Germinal center (tissue), 1 donor: ENCODE measurements at regions not wholly inside any gene's neighbourhood (a gene's known extent, or its start where the extent isn't known, plus 50 kb on each side); places are given as distances from the start of the nearest gene placed in this dataset.
"Not testable (repeated sequence)": the region's sequence is repeated elsewhere in the genome, so short reads cannot be mapped to it uniquely, and the experiment has no call there.

ENCODE experiments used
- DNase-seq: peaks from one replicate; pipeline ENCODE4 v3.0.0; 2012; ENCODE audit warnings: mixed read lengths, low spot score

DNA sequence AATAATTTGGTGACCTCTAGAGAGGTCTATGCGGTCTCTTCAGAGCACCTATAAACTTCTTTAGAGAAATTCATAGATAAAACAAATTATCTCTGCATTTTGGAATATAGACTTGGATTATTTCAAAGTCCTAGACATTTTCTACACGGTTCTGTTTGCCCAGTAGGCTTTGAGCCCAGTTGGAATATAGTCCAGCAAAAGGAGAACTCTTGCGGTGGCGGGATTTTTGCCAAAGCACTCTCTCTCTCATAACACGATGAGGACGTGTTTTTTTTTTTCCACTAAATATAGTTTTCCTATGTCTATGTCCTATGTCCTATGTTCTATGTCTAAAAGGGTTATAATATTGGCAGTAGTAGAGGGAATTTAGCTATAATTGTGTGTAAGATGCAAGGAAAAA is 164.9 kb upstream of the AGR3 start:
- DNase-seq, result no peak

DNA sequence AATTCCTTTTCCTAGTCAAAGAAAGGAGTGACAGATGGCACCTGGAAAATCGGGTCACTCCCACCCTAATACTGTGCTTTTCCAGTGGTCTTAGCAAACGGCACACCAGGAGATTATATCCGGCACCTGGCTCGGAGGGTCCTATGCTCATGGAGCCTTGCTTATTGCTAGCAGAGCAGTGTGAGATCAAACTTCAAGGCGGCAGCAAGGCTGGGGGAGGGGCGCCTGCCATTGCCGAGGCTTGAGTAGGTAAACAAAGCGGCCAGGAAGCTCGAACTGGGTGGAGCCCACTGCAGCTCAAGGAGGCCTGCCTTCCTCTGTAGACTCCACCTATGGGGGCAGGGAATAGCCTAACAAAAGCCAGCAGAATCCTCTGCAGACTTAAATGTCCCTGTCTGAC is 171.4 kb upstream of the AGR3 start:
- DNase-seq, result not testable (repeated sequence)

DNA sequence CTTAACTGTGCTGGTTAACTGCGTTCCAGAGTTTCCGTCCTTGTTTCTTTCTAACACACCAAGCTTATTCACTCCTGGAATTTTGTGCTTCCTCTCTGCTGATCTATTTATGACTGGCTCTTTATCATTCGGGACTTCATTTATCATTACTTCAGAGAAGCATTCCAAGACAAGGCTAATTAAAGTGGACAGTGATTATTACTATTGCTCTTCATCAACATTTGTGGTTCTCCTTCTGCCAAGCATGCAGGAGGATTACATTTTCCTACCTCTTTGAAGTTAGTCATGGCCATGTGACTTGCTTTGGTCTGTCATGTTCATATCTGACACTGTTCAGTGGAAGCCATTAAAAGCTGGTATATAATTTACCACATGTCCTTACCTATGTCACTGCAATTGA is 172.4 kb upstream of the AGR3 start:
- DNase-seq, result no peak

DNA sequence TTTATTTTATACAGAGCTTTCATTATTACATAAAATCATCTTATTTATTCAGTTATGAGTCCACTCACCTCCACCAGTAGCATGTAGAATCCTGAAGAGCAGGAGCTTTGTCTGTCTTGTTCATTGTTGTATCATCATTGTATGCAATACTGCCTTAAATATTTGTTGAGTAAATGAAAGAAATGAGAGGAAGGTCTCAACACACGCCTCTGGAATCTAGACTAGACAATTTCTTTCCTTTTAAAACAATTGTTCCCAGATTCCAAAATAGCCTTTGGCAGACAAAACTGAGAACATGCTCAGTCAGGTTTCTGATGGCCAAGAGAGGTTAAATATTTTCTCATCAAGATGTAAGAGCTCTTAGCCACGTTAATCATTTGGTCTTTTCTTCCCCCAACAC is 173.1 kb upstream of the AGR3 start:
- DNase-seq, result no peak

DNA sequence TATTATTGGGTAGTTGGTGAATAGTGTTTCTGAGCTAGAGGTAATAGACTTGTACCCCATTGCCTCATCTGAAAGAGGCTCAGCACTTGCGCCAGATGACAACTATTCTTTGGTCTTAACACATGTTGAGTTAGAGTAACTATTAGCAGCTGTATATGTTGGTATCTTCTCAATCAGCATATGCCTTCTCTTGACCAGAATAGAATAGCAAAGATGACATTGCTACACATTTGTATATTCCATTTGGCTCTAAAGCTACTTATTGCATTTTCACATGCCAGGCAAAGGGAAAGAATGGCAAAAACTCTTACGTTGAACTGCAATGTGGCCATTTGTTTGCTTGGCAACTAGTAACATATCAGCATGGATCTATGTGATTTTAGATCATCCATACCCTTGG is 173.8 kb upstream of the AGR3 start:
- no peak for DNase-seq

DNA sequence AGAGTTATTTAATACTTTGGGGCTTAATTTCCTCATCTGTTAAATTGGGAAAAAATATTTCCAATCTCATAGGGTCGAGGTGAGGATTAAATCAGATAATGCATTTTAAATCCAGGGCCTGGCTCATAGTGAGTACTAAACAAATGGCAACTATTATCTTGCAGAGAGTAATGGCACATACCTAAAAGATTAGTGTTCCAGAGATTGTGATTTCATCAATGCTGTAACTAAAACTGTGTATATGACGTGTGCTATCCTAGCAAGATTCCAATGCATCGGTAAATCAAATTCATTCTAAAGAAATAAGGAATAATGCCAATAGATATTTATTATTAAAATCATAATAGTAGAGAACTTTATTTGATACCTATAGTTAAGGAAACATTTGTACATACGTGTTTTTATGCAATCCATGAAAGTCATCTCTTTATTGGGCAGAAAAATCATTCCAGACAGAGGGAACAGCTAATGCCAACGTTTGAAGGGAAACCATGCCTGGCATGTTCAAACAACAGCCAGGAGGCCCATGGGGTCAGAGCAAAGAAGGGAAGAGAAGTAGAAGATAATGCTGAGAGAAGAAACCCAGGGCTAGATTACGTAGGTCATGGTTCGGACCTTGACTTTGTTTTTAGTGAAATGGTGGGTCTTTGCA is 174.8 kb upstream of the AGR3 start:
- DNase-seq, result no peak

DNA sequence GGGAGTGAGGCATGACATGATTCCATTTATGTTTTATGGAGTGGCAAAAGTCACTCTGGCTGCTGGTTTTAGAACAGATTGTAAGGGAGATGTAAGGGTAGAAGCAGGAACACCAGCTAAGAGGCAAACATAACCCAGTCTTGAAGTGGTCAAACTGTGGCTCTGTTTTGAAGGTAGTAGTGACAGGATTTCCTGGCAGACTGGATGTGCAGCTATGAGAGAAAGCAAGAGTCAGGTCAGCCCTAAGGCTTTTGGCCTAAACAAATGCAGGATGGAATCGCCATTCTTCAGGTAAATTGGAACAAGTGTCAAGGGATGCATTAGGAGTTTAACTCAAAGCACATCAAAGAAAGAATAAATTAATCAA is 175.3 kb upstream of the AGR3 start:
- DNase-seq, result no peak

DNA sequence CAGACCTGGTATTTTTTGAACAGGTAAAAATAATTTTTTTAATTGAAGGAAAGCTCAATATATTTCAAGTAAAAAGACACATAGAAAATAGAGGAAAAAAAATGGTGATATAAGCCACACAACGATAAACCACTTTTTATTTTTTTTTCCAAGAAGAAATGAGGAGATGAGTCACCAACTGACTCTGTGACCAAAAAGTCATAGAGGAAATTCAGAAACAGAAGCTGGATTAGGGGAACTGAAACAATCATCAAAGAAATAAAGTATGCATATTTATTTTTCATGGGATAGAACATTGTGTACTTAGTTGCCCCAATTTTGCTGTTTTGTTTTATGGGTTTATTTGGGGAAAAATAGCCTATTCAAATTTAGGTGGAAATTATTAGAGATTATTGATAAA is 176.8 kb upstream of the AGR3 start:
- no peak for DNase-seq

DNA sequence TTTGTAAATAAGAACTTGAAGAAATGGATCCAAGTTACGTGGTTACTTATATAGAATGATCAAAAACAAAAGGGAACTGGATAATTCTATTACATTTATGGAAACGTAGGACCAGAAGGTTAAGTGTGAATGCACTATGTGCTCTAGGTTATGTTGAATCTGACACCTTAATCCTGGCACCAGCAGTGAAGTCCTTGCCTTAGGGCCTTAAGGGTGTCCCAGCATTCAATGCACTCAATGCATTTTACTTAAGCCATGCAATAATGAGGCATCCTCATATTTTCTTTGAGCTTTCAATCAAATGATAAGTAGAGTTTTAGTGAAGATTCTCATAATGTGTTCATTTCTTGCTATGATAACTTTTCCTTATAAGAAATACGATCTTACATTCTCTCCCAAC is 178.3 kb upstream of the AGR3 start:
- DNase-seq, result no peak

DNA sequence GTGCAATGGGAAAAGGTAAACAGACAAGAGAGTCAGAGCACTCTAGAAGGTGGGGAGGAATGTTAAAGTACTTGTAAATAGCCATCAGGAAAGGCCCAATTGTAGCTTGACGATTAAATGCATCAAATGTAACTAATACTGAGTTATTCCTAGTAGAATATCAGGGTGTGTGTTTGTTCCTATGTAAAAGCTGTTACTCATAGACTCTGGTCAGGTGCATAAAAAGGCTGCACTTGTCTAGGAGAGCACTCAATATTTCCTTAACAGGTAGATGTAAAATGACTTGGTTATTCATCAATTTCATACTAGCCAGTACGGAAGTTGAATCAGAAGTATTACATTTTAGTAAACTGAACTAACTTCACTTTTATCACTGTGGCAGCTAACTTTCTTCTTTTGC is 179.7 kb upstream of the AGR3 start:
- no peak for DNase-seq

DNA sequence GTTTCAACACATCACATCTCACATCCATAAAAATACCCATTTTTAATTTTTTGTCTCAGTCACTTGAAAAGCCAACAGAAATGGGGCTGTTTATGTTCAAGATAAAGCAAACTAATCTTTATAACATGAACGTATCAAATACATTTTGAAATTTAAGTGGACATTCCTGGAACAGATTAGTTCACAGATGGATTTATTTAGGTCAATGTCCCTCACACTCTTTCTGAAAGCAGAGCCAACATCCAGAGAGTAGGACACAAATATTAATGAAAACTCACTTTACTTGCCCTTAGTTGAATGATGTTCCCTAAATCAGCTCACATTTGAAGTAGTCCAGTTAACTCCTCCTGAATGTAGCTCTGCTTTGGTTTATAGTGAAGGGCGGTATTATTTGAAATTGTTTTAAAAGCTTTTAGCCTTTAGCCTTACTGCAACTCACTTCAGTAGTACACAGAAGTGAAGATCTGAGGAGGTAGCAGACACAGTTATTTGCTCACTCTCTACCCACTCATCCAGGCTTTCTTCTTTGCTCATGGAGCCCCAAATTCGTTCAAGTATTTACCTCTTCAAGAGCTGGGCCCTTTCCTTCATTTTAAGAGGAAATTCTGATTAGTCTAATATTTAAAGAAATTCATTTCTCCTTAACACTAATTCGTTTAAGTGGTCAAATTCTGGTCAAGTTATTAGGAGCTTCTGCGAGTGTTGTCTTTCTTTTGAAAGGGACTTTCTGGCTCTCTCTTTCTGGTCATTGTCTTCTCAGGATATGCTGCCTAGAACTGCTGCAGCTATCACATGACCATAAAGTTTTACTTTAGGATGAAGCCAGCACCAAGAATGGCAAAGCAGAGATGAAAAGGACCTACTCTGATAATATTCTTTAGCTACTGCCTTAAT is 180.6 kb upstream of the AGR3 start:
- DNase-seq, result no peak

DNA sequence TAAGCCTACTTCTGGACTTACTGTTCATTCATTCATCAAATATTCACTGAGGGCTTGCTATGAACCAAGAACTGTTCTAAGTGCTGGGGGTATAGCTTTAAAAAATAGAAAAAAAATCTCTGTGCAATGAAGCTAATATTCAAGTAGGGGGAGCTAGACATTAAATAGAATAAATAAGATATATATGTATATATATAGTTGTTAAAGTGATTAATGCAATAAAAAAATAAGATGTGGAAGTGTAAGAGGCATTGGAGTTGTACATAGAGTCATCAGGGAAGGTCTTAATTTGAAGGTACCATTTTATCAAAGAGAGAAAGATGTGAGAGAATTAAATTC is 181.2 kb upstream of the AGR3 start:
- no peak for DNase-seq

DNA sequence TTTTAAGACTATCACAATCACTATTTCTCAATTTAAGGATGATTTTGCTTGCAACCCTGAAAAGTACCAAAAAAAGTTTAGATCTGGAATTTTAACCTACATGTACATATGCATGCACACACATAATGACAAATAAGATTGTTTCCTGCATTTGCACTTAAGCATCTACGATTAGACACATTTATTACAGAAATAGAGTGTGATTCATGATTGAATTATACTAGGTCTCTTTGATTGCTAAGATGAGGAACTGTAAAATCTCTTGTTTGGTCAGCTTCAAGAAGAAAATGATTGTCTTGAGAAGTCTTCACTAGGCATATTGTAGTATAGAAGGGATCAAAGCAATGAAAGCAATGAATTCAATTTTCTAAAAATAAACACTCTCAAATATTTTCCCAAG is 185.9 kb upstream of the AGR3 start:
- DNase-seq, result no peak

DNA sequence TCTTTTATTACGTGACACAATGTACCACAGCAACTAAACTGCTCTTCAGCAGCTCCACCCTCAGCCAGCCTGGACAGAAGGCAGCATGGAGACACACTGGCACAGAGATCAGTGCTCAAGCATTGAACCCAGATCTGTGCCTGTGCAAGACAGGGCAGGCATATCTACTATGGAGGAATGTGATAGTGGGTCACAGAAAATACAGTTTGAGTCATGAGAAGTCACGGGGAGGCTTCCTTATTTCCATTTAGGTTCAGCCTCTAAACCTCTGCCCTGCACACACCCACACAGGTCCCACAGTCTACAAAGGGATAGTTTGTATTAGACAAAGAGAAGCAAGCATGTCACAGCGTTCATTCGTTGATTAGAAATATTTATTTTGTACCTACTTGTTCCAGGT is 187.4 kb upstream of the AGR3 start:
- no peak for DNase-seq

DNA sequence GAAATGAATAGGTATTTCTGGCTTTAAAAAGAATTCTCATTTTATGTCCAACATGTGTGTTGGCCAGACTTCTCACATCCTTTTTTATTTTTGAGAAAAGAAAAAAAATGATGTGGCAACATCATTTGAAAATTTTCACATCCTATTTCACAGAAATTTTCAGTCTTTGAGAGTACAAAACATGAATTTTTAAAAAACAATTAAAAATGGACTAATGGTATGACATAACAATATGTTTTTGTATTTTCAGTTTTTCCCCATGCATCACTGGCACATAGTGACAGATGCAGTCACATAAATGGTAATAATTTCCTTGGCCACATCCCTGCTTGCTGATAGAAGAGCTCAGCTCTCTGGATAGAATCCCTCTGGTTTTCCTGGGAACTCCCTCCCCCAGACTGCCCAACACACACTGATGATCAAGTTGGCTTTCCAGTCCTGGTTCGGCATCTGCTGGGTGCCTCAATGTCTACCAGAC is 188.5 kb upstream of the AGR3 start:
- DNase-seq, result no peak

DNA sequence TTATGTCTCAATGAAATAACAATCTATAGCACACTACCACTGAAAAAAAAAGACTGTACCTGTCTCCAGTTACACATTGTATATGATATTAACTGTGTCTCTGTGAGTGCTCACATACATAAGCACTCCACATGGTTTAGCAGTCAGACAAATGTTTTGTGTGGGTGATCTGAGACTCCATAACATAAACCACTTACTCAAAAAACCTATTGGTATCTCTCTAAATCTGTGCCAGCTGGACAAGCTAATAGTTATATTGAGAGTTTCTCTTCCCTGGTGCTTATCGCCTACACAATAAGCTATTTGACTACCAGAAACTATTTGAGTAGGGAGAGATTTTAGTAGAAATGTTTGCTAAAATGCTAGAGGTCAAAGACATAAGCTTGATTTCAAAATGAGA is 190.1 kb upstream of the AGR3 start:
- no peak for DNase-seq

DNA sequence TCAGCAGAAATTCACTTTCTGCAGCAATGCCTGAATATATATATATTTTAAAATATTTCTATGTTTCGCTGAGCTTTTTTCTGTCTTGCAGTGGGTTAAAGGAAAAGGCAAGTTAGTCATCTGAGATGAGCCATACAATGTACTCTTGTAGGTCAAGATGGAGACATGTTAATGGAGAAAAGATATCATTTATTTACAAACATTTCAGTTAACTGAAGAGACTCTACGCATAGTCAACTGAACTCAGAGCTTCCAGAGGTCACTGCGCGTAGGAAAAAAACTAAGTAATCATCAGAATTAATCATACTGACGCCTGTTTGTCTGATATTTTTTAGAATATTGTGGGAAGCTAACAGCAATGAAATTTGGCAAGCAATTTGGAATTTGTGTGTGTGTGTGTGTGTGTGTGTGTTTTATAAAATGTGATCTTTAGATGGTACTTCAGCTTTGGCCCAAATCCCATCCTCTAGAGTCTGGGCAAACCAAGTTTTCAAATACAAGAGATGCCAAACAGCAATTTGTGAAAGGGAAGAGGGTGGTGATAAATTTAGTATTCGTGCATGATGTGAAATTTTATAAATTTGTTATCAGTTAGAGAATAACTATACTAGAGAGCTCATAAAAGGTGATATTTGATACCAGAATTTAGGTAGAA is 193.9 kb upstream of the AGR3 start:
- no peak for DNase-seq

DNA sequence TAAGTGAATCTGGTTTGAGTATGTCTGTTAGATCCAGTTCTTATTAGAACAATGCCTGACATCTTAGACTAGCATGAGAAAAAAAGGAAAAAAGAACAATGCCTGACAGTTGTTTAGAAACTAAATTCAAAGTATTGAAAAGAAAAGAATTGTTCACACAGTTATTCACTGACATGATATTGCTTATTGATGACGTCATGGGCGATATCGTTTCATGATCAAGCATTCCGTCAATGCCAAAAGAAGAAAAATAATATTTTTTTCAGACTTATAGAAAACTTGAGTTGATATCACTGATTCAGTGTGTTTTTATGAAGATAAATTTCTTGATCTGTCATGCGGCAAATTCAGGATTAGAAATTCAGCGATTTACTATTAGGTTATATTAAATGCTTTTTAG is 196.5 kb upstream of the AGR3 start:
- DNase-seq, result no peak

DNA sequence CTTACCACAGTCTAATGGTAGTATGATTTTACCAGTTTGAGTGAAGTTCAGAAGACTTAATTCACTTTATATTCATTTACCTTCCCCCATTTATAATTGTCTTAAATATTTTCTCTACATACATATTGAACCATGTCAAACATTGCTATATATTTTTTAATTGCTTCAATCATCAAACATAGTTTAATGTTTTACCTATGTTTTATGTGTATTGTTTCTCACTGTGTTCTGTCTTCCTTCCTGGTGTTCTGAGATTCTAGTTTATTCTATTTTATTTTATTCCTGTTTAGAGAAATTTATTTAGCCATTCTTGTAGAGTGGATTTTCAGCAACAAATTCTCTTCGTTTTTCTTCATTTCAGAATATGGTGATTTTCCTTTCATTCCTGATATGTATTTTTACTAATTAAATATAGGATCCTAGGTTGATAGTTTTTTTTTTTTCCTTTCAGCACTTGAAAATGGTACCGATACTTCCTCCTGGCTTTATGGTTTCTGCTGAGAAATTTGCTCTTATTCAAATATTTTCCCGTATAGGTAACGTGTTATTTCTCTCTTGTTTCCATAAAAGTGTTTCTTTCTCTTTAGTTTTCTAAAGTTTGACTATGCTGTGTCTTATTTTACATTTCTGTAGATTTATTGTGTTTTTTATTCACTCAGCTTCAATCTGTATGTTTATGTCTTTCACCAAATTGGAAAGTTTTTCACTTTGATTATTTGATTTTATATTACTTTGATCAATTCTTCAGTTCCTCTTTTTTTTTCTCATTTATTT is 201.8 kb upstream of the AGR3 start:
- DNase-seq, result no peak

DNA sequence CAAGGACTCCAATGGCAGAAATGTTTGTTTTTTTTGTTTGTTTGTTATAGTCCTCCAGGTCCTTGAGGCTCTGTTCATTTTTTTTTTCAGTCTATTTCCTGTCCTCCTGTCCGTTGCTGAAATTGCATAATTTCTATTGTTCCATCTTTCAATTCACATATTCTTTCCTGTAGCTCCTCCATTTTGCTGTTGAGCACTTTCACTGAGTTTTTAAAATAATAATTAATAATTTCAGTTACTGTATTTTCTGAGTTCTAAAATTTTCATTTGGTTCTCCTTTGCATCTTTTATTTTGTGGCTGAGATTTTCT is 202.3 kb upstream of the AGR3 start:
- no peak for DNase-seq

DNA sequence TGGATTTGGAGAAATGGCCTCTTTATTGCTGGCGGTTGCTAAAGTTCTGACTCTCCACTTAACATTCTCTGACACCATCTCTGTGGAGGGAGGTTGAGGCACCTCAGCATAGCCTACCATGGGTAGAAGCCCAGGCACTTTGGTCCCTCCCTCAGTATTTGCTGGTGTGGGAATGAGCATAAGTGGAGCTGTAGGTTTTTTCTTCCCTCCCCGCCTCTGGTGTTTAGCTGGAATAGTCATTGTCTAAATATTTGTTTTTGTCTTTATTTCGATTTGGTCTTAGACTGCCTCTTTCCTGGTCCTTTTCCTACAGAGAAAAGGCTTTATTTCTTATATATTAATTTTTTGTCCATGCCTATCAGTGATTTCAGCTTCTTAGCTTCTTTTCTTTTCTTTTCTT is 203.4 kb upstream of the AGR3 start:
- no peak for DNase-seq

DNA sequence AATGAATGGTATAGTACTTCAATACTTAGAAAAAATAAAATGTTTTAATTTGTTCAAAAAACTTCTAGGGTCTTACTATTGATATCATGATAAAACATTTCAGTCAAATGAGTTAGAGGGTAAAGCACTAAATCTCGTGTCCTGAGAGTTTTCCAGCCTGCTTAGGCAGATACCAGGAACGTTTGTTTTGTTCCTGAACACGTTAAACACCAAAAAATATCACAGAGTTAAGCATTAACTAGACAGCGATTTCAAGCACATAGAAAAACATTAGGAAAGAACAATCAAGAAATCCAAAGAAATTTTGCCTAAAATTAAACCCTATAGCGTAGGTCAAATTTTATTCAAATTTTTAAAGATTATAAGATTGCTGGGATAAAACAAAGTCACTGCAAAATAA is 204.6 kb upstream of the AGR3 start:
- no peak for DNase-seq

DNA sequence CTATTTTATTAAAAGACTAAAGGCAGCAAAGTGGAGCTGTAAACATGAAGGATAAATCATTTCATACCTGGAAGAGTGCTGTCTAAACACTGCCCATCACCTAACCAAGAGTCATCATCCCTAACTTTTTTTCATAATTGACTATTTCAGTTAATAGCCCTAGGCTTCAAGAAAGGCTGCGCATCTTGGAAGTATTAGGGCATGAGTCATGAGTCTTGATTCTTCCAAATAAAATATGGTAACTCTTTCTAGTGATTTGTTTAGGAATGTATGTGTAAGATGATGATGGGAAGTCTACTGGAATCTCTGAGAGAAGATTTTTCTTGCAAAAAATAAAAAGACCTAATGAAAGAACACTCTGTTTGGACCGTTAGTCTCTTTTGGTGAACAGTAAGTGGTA is 207.7 kb upstream of the AHR start:
- no peak for DNase-seq
